Epithelial cell of esophagus (primary cell): ENCODE measurements at regions not wholly inside any gene's neighbourhood (a gene's known extent, or its start where the extent isn't known, plus 50 kb on each side); places are given as distances from the start of the nearest gene placed in this dataset.
A peak's percentile ranks its signal among the peaks of the same experiment; 100 is the strongest.
"Not testable (repeated sequence)": the region's sequence is repeated elsewhere in the genome, so short reads cannot be mapped to it uniquely, and the experiment has no call there.

ENCODE experiments used
- DNase-seq: peaks from one replicate; pipeline ENCODE4 v3.0.0; 2010; ENCODE audit warnings: low read depth
- H3K4me3 ChIP-seq: 2 replicates; pipeline ENCODE4 v1.5.1; 2011; ENCODE audit warnings: mild to moderate bottlenecking, low read length, control low read depth
- TF ChIP-seq, protein P1 (sequence below): IDR thresholded peaks from 2 replicates; pipeline ENCODE4 v1.5.1; 2011; ENCODE audit warnings: low read depth, mild to moderate bottlenecking, low read length, control low read depth, inconsistent platforms; ENCODE audit not compliant: insufficient read depth; ENCODE audit errors: missing control alignments

DNA sequence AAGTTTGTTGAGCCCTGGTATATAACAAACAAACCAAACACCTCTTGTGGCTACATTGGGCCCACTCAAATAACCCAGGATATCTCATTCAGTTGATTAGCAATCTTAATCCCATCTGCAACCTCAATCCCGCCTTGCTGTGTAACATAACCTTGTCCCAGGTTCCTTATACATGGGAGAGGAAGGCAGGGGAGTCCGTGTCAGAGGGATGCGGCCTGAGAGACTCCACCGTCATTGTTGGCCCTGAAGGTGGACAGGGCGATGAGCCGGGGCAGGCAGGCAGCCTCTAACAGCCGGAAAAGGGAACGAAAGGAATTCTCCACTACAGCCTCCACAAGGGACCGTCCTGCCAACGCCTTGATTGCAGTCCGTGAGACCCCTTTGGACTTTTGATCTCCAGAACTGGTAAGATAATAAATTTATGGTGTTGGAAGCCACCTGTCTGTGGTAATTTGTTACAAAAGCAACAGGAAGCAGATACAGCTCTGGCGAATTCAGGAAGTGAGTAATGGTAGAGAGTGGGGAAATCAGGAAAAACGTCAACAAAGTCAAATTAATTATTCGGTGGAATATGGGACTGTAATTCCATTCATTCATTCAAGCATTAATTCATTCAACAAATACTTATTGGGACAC is 124.5 kb upstream of the SALL4 start:
- no peak overlapping the region for H3K4me3 ChIP-seq
- TF ChIP-seq, protein P1, sequence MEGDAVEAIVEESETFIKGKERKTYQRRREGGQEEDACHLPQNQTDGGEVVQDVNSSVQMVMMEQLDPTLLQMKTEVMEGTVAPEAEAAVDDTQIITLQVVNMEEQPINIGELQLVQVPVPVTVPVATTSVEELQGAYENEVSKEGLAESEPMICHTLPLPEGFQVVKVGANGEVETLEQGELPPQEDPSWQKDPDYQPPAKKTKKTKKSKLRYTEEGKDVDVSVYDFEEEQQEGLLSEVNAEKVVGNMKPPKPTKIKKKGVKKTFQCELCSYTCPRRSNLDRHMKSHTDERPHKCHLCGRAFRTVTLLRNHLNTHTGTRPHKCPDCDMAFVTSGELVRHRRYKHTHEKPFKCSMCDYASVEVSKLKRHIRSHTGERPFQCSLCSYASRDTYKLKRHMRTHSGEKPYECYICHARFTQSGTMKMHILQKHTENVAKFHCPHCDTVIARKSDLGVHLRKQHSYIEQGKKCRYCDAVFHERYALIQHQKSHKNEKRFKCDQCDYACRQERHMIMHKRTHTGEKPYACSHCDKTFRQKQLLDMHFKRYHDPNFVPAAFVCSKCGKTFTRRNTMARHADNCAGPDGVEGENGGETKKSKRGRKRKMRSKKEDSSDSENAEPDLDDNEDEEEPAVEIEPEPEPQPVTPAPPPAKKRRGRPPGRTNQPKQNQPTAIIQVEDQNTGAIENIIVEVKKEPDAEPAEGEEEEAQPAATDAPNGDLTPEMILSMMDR: no peak
- peak; percentile 41 for DNase-seq

DNA sequence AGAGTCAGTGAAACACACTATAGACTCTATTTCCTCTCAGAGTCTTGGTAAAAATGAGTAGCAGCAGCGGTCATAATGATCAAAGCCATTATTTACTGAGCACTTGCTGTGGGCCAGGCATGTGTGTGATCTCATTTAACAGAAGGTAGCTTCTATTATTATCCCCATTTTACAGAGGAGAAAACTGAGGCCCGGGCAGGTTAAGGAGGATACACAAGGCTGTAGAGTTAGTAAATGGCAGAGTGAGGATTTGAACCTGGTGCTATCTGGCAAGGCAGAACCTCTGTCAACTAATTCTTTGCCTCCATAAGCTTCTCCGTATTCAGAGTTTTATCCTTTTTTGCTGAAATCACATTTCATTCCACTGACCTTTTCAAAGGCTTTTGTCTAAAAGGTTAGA is 122.2 kb upstream of the SALL4 start:
- no peak for DNase-seq
- no peak overlapping the region for H3K4me3 ChIP-seq
- TF ChIP-seq, protein P1: no peak

DNA sequence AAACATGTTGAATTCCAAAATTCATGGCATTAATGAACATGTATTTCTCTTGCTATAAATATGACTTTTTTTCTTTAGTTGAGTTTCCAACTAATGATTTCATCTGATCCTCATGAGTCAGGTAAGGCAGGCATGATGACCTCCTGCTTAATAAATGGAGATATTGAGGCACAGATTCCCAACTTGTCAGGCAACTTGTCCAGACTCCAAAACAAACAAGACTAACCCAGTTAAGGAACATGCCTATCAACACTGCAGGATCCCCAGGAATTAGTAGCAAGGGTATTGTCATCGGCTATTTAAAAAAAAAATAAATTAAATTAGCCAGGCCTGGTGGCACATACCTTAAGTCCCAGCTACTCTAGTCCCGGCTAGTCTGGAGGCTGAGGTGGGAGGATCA is 121.3 kb upstream of the SALL4 start:
- DNase-seq: peak; percentile 62
- TF ChIP-seq, protein P1: no peak
- H3K4me3 ChIP-seq: no peak overlapping the region

DNA sequence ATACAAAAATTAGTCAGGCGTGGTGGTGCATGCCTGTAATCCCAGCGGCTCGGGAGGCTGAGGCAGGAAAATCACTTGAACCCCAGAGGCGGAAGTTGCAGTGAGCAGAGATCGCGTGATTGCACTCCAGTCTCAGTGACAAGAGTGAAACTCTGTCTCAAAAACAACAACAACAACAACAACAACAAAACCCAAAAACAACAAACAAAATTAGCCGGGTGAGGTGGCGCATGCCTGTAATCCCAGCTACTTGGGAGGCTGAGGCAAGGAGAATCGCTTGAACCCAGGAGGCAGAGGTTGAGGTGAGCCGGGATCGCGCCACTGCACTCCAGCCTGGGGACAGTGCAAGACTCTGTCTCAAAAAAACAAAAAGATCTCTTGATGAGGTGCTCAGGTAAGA is 120.5 kb upstream of the SALL4 start:
- not testable (repeated sequence) for H3K4me3 ChIP-seq, DNase-seq

DNA sequence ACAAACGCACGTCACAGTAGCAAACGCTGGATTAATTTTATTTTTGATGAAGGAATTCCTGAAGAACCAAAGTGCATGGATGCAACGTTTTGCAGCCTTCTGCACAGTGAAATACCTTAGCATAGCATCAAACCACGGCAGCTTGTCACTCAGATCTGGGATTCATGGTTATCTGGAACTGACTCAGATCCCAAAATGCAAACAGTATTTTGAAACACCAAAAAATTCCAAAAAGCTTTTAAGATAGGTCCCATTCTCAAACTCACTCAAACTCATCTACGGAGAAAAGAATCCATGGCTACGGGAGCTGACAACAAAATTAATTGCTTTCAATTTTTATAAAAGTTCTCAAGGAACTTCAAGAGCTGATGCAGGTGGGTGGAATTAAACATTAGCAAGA is 116.2 kb upstream of the SALL4 start:
- H3K4me3 ChIP-seq: no peak overlapping the region
- TF ChIP-seq, protein P1: no peak
- no peak for DNase-seq

DNA sequence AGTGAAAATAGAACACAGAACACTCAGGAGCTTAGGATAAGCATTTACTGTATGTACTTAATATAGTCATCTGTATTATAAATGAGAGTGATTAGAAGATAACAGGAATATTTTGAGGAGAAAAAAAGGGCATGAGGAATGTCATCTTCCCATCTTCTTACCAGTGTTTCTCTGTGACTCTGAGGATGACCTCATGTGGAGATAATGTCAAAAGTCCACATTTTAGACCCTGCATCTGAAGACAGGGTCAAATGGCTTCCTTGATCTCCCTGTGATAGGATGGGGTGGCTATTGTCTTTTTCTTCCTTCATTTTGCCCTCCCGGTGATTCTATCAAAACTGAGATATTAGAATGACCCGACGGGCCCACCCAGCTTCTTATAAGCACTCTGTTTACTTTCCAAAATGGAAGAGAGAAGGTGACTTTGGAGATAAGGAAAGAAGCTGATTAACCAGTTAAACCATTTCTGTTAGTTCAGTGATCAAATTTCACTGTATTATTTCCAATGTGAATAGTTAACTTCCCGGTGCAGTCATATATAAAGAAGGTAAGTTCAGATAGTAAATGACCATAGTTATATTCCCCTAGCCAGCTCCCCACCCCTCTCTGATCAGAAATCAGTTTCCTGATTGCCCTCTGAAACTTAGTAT is 115.7 kb upstream of the SALL4 start:
- TF ChIP-seq, protein P1: no peak
- H3K4me3 ChIP-seq: no peak overlapping the region
- no peak for DNase-seq

DNA sequence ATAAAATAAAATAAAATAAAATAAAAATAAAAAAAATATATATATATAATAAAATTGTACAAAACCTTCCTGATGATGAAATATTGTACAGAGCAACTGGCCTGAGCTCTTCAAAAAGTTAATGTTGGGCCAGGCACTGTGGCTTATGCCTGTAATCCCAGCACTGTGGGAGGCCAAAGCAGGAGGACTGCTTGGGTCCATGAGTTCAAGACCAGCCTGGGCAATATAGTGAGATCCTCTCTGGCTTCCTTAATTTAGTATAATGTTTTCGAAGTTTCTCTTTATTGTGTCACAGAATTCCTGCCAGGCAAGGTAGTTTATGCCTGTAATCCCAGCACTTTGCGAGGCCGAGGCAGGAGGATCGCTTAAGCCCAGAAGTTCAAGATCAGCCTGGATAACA is 113.9 kb upstream of the SALL4 start:
- H3K4me3 ChIP-seq: no peak overlapping the region
- TF ChIP-seq, protein P1: no peak
- no peak for DNase-seq
